ENCODE measurements at regions not wholly inside any gene's neighbourhood (a gene's known extent, or its start where the extent isn't known, plus 50 kb on each side); places are given as distances from the start of the nearest gene placed in this dataset.
"Not testable (repeated sequence)": the region's sequence is repeated elsewhere in the genome, so short reads cannot be mapped to it uniquely, and the experiment has no call there.

DNA sequence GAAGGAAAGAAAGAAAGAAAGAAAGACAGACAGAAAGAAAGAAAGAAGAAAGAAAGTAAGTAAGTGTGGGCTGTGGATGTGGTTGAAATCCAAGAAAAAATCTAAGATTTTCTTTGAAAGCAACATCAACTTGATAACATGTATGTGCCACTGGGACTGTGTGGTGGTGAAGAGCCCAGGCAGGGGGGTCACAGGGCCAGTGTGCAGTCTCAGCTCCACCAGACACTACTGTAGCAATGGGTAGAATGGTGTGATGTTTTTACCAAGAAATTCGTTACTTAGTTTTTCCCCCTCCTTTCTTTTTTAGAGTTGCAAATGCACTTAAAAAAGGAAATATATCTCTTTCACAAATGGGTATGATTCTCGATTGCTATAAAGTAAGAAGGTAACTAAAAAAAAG, 71.9 kb upstream of the CNEP1R1 start:
- no peaks in the 10 kb centered on the region for H3K4me1 Mint-ChIP-seq
- no peak overlapping the region for H3K27ac Mint-ChIP-seq
- H3K4me3 Mint-ChIP-seq, result no peak overlapping the region
- CTCF ChIA-PET, result no interaction called here
- H3K9me3 Mint-ChIP-seq (ENCODE audit: low read depth), result no peaks in the 10 kb centered on the region
- DNase-seq, result no peak
- no peaks in the 10 kb centered on the region for H3K36me3 Mint-ChIP-seq
- peaks cover 9% of the 10 kb centered on the region for H3K27me3 Mint-ChIP-seq
- no peak for ATAC-seq

DNA sequence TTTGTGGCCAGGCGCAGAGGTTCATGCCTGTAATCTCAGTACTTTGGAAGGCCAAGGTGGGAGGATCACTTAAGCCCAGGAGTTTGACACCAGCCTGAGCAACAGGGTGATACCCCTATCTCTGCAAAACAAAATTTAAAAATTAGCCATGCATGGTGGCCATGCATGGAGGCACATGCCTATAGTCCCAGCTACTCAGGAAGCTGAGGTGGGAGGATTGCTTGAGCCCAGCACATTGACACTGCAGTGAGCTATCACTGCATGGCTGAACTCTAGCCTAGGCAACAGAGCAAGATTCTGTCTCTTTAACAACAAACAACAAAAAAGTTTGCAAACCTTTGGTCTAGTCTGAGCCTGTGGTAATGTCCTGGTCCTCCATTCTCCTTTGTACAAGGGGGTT, 69.2 kb upstream of the CNEP1R1 start:
- peaks cover 10% of the 10 kb centered on the region for H3K27me3 Mint-ChIP-seq
- H3K27ac Mint-ChIP-seq, result no peak overlapping the region
- no peaks in the 10 kb centered on the region for H3K9me3 Mint-ChIP-seq (ENCODE audit: low read depth)
- H3K4me1 Mint-ChIP-seq, result no peaks in the 10 kb centered on the region
- no peak overlapping the region for H3K4me3 Mint-ChIP-seq
- ATAC-seq (no peak), DNase-seq (no peak)
- H3K36me3 Mint-ChIP-seq, result no peaks in the 10 kb centered on the region
- CTCF ChIA-PET, result interaction anchor here (0.7 kb wide), 1 partner anchor 53 kb away, joined by 4 read pairs; no protein-coding TSS in a partner anchor

DNA sequence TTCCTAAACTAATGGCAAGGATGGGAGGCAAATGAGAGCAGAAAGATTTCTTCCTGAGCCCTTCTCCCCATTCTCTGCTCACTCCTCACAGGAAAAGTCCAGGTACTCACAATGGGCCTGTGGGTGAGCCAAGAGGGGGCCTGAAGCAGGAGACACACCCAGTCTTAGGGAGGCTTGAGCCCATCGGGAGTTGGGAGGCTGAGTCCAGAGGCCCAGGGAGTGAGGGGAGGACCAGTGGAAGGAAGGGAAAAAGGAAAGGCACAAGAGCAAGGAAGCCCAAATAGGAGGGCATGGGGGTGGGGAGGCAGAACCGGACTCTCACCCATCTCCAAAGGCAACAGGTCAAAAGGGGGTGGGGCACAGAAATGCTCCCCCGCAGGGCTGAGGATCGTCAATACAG, 68.1 kb upstream of the CNEP1R1 start:
- Mint-ChIP-seq H3K36me3 (no peaks in the 10 kb centered on the region), H3K4me3 (no peak overlapping the region), H3K4me1 (no peaks in the 10 kb centered on the region), H3K27me3 (peaks cover 13% of the 10 kb centered on the region), H3K9me3 (ENCODE audit: low read depth) (no peaks in the 10 kb centered on the region), H3K27ac (no peak overlapping the region)
- DNase-seq (no peak), ATAC-seq (no peak)
- CTCF ChIA-PET, result interaction anchor here (0.7 to 1.5 kb wide), 4 partner anchors 11 to 850 kb away, joined by 3 read pairs; no protein-coding TSS in a partner anchor

DNA sequence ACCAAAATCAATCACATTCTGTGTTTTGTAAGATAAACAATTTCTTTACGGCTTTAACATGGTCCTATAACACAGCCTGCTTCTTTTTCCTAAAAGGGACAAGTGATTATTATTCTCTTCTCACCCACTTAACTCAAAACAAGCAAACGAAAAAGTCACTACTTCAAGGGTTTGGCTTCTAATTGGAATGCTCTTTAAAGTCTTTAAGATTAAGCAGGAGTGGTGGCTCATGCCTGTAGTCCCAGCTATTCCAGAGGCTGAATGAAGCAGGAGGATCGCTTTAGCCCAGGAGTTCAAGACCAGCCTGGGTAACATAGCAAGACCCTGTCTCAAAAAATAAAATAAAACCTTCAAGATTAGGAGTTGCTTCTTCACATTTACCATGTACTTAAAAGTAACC, 66.6 kb upstream of the CNEP1R1 start:
- Mint-ChIP-seq H3K27me3 (peaks cover 13% of the 10 kb centered on the region), H3K9me3 (ENCODE audit: low read depth) (no peaks in the 10 kb centered on the region), H3K4me3 (no peak overlapping the region), H3K4me1 (no peaks in the 10 kb centered on the region), H3K27ac (no peak overlapping the region), H3K36me3 (no peaks in the 10 kb centered on the region)
- CTCF ChIA-PET, result interaction anchor here (0.9 to 1.5 kb wide), 3 partner anchors 11 to 848 kb away, joined by 3 read pairs; no protein-coding TSS in a partner anchor
- DNase-seq, result no peak
- no peak for ATAC-seq

DNA sequence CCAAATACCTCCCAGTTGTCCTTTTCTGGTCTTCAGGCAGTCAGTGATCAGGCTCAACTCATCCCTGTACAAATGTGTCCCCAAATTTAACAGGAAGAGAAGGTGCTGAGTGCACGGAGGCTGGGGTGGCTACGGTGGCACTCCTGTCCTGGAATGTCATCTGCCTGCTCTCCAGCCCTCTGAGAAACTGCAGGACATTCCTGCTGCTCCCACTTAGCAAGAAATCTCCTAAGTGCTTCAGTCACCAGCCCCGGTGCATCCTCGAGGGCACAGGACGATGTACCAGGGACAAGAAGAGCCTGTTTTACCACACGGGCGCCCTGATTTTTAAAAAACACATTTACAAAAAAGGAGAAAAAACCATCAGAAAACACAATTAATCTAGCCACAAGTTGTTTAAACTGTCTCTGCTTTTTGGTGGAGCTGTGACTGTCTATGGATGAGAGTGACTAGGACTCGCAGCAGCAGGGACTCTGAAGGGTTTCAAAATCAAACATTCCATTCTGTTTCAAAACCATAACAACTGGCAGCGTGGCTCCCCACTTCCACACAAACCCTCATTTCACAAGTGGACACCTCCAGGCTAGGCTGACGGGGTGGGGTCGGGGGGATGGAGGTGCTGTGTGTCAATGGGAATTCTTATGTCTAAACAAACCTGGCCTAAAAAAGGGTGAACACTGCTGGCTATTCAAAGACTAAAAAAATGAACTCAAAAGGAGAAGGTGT, 65.3 kb upstream of the CNEP1R1 start:
- no peaks in the 10 kb centered on the region for H3K36me3 Mint-ChIP-seq
- H3K27me3 Mint-ChIP-seq, result peaks cover 13% of the 10 kb centered on the region
- CTCF ChIA-PET, result no interaction called here
- no peak overlapping the region for H3K27ac Mint-ChIP-seq
- no peak for DNase-seq
- no peak for ATAC-seq
- H3K4me1 Mint-ChIP-seq, result no peaks in the 10 kb centered on the region
- no peak overlapping the region for H3K4me3 Mint-ChIP-seq
- H3K9me3 Mint-ChIP-seq (ENCODE audit: low read depth), result no peaks in the 10 kb centered on the region

DNA sequence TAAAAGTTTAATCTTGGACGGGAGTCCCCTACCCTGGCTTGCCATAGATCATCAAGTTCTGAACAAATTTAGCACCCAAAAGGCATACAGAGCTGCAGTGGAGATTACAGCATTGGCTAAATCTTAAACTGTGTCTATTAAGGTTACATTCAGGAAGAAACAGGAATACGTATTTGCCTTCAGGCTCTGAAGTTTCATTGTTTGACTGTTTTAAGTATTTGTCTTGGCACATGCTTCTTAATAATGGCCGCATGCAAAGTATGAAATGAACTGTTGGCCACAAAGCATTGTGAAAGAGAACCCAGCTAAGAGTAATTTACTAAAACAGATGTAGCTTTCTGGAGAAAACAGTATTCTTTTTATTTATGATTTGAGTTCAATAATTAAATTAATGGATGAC, 63.9 kb upstream of the CNEP1R1 start:
- Mint-ChIP-seq H3K9me3 (ENCODE audit: low read depth) (no peaks in the 10 kb centered on the region), H3K27me3 (peaks cover 20% of the 10 kb centered on the region), H3K4me1 (no peaks in the 10 kb centered on the region), H3K36me3 (no peaks in the 10 kb centered on the region), H3K27ac (no peak overlapping the region), H3K4me3 (no peak overlapping the region)
- ATAC-seq (no peak), DNase-seq (no peak)
- CTCF ChIA-PET, result no interaction called here

DNA sequence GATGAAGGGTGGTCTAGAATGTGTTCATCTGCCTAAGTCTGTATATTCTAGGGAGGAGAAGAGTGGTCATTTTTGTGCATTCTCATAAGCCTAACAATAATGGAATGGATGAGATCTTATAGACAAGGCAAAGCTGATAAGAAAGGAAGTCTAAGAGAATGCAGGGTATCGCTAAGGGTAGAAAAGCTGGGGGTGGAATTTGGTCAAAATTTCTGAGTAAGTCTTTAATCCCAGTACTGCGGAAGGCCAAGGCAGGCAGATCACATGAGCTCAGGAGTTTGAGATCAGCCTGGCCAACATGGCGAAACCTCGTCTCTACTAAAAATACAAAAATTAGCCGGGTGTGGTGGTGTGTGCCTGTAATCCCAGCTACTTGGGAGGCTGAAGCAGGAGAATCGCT, 62.5 kb upstream of the CNEP1R1 start:
- not testable (repeated sequence) for H3K4me3 Mint-ChIP-seq, H3K36me3 Mint-ChIP-seq

DNA sequence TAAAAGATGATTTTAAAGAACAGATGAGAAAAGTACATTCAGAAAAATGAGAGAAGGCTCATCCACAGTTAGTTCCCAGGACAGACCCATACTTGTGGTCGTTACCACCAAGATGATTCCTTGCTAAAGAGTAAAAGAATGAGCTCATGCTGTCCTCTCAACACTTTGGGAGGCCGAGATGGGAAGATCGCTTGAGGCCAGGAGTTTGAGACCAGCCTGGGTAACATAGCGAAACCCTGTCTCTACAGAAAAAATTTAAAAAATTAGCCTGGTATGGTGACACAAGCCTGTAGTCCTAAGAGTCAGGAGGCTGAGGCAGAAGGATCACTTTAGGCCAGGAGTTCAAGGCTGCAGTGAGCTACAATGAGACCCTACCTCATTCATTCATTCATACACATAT, 60.7 kb upstream of the CNEP1R1 start:
- no peak for DNase-seq
- H3K27ac Mint-ChIP-seq, result no peak overlapping the region
- CTCF ChIA-PET, result no interaction called here
- peaks cover 42% of the 10 kb centered on the region for H3K27me3 Mint-ChIP-seq
- H3K36me3 Mint-ChIP-seq, result no peaks in the 10 kb centered on the region
- no peak overlapping the region for H3K4me3 Mint-ChIP-seq
- no peak for ATAC-seq
- no peaks in the 10 kb centered on the region for H3K4me1 Mint-ChIP-seq
- no peaks in the 10 kb centered on the region for H3K9me3 Mint-ChIP-seq (ENCODE audit: low read depth)

More for the DNA sequence above, 62.5 kb upstream of the CNEP1R1 start:
- CTCF ChIA-PET; DNase-seq; H3K4me1 Mint-ChIP-seq; ATAC-seq; H3K27ac Mint-ChIP-seq; H3K9me3 Mint-ChIP-seq (ENCODE audit: low read depth): not testable (repeated sequence)
- peaks cover 30% of the 10 kb centered on the region for H3K27me3 Mint-ChIP-seq

DNA sequence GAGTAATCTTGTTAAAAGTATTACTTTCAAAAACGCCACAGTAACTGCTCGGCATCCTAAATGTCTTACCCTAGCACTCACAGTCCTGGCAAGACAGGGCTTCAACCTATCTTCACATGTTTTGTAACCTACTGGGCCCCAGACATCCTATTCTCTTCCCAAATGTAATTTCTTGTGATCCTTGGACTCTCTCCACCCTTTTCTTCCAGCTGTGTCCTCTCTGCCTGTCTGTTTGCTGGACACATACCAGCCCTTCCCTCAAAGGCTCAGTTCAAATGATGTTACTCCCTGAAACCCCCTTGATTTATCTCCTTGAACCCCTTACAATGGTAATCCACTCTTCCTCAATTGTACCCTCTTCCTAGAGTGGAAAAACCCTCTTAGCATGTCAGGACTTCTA, 60.1 kb upstream of the CNEP1R1 start:
- CTCF ChIA-PET, result no interaction called here
- Mint-ChIP-seq H3K27ac (no peak overlapping the region), H3K9me3 (ENCODE audit: low read depth) (no peaks in the 10 kb centered on the region), H3K4me1 (no peaks in the 10 kb centered on the region), H3K36me3 (no peaks in the 10 kb centered on the region), H3K27me3 (peaks cover 42% of the 10 kb centered on the region), H3K4me3 (no peak overlapping the region)
- no peak for DNase-seq
- no peak for ATAC-seq

DNA sequence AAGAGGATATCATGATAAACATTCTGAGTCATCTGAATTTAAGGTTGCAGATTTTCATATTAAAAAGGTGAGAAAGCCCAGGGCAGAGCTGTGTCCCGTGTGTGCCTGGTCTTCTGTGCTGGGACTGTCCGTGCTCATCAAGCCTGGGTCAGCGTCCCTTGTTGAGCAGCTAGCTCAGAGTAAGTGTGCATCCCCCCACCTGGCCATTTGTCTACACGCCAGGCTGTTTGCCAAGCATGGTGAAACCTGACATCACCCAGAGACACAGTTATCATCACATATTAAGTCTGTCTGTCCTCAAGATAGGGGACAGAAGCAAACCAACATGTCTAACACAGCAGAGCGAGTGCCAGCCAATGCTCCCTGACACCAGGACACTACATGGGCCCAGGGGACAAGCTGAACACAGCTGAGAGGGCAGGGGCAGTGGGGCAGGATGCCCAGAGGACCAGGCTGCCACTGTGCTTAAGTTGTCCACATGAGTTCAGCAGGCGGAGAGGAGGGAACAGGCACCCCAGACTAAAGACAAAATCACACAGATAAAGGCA, 57.9 kb upstream of the CNEP1R1 start:
- no peaks in the 10 kb centered on the region for H3K36me3 Mint-ChIP-seq
- CTCF ChIA-PET, result interaction anchor here (1.0 kb wide), 1 partner anchor 10 kb away, joined by 3 read pairs; no protein-coding TSS in a partner anchor
- H3K4me3 Mint-ChIP-seq, result no peak overlapping the region
- no peak for ATAC-seq
- no peaks in the 10 kb centered on the region for H3K9me3 Mint-ChIP-seq (ENCODE audit: low read depth)
- no peak for DNase-seq
- peaks cover 52% of the 10 kb centered on the region for H3K27me3 Mint-ChIP-seq
- no peaks in the 10 kb centered on the region for H3K4me1 Mint-ChIP-seq
- H3K27ac Mint-ChIP-seq, result no peak overlapping the region

DNA sequence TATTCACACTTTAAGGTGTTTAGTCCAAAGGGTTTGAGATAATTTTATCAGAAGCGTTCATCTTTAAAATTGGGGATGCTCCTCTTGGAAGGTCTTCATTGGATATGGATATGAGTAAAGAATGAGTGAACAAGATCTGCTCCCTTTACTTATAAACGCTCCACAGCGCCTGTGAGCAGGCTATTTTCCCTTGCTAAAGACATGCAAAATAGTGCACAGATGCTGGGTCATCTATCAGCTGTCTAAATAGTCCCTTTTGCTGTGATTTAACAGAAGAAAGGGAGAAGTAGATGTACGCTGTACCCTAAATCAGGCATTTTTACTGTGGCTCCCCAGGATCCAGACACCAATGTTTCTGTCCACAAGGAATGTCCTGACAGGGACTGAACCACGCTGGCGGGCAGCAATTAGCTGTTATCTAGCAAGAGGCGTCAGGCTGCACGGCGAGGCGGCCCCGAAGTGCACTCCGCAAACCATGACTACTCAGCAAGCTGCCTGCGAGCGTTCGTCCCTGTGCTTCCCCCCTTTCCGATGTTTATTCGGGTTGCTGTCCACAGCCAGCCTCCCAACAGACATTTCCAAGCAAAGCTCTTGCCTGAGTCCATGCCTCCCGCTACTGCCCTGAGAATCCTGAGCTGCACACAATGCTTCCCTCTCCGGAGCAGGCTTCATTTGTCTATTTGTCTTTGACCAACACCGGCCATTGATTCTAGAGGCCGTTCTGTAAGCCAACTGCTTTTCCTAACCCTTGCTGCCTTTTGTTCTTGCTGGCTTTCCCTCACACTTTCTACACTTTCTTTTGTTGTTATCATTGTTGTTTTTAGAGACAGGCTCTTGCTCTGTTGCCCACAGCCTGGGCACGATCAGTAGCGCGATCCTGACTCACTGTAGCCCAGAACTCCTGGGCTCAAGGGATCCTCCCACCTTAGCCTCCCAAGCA, 55.7 kb upstream of the CNEP1R1 start:
- ATAC-seq, result no peak
- Mint-ChIP-seq H3K27ac (no peak overlapping the region), H3K27me3 (peaks cover 63% of the 10 kb centered on the region), H3K4me3 (no peak overlapping the region), H3K9me3 (ENCODE audit: low read depth) (no peaks in the 10 kb centered on the region), H3K36me3 (no peaks in the 10 kb centered on the region), H3K4me1 (no peaks in the 10 kb centered on the region)
- CTCF ChIA-PET, result no interaction called here
- DNase-seq, result no peak

DNA sequence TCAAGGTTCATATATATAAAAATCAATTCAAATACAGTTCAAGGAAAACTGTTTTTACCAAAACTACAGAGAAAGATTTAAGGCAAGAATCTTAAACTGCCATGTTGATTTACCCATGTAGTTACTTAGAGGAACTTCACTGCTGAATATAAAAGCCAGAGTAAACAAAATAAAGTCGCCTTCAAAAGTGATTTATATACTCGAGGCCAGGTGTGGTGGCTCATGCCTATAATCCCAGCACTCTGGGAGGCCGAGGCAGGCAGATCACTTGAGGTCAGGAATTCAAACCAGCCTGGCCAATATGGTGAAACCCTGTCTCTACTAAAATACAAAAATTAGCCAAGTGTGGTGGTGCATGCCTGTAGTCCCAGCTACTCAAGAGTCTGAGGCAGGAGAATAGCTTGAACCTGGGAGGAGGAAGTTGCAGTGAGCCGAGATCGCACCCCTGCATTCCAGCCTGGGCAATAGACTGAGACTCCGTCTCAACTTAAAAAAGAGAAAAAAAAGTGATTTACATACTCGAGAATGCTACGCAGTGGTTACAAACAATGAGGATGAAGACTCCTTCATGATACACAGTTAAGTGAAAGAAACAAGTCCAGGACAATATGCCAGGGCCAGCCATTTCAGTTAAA, 54.1 kb upstream of the CNEP1R1 start:
- Mint-ChIP-seq H3K9me3 (ENCODE audit: low read depth) (no peaks in the 10 kb centered on the region), H3K27me3 (peaks cover 55% of the 10 kb centered on the region), H3K4me3 (no peak overlapping the region), H3K36me3 (no peaks in the 10 kb centered on the region), H3K4me1 (no peaks in the 10 kb centered on the region), H3K27ac (no peak overlapping the region)
- CTCF ChIA-PET, result no interaction called here
- no peak for ATAC-seq
- no peak for DNase-seq

DNA sequence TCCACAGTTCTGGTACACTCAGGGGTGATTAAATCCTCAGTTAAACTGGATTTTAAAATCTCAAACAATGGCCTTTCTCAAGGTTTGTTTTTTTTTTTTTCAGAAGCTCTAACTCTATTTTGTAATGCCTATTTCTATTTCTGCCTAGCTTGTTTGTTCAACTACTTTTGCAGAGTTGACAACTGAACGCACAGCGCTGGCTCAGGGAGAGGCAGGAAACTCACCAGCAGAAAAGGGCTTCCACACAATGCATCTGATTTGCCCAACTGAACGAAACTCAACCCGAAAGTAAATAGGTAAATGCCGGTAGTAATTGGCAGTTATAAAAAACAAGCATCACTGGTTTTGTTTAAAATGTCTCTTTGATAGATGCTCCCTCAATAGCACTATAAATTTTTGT, 52.7 kb upstream of the CNEP1R1 start:
- no peaks in the 10 kb centered on the region for H3K9me3 Mint-ChIP-seq (ENCODE audit: low read depth)
- ATAC-seq, result no peak

More for the DNA sequence above, 52.7 kb upstream of the CNEP1R1 start:
- Mint-ChIP-seq H3K27ac (no peak overlapping the region), H3K4me1 (no peaks in the 10 kb centered on the region), H3K4me3 (no peak overlapping the region), H3K27me3 (peaks cover 49% of the 10 kb centered on the region), H3K36me3 (no peaks in the 10 kb centered on the region)
- CTCF ChIA-PET, result interaction anchor here (0.7 kb wide), 1 partner anchor 12 kb away, joined by 3 read pairs; no protein-coding TSS in a partner anchor
- no peak for DNase-seq

Data from activated CD8-positive, alpha-beta memory T cell treated with anti-CD3 and anti-CD28 coated beads, Interleukin-2, amount 10 ng/mL, durations not matched to agents 7 days and 5 days (primary cell).